Endothelial cell (in vitro differentiated cells): ENCODE measurements at regions not wholly inside any gene's neighbourhood (a gene's known extent, or its start where the extent isn't known, plus 50 kb on each side); places are given as distances from the start of the nearest gene placed in this dataset.

Source experiments
- DNase-seq: peaks from one replicate; pipeline ENCODE4 v3.0.0; 2021; ENCODE audit warnings: low spot score
- H3K27ac Mint-ChIP-seq: one replicate; pipeline ENCODE4 v1.8.0; 2021; ENCODE audit warnings: mixed read lengths, inconsistent platforms; ENCODE audit not compliant: unreplicated experiment
- H3K27me3 Mint-ChIP-seq: one replicate; pipeline ENCODE4 v1.8.0; 2021; ENCODE audit warnings: mild to moderate bottlenecking, moderate library complexity, mixed read lengths, inconsistent platforms; ENCODE audit not compliant: unreplicated experiment
- H3K36me3 Mint-ChIP-seq: one replicate; pipeline ENCODE4 v1.8.0; 2021; ENCODE audit warnings: mild to moderate bottlenecking, low read depth, mixed read lengths, inconsistent platforms; ENCODE audit not compliant: unreplicated experiment
- H3K4me1 Mint-ChIP-seq: one replicate; pipeline ENCODE4 v1.8.0; 2021; ENCODE audit warnings: mild to moderate bottlenecking, mixed read lengths, inconsistent platforms; ENCODE audit not compliant: unreplicated experiment
- H3K4me3 Mint-ChIP-seq: one replicate; pipeline ENCODE4 v1.8.0; 2021; ENCODE audit warnings: mild to moderate bottlenecking, mixed read lengths, inconsistent platforms; ENCODE audit not compliant: unreplicated experiment
- H3K9me3 Mint-ChIP-seq: one replicate; pipeline ENCODE4 v1.8.0; 2021; ENCODE audit warnings: mixed read lengths, inconsistent platforms; ENCODE audit not compliant: unreplicated experiment
- CTCF ChIP-seq: fragments of 200-600 bp; sonication (generic); IDR thresholded peaks from one replicate; pipeline ENCODE4 v1.5.0; 2021; ENCODE audit warnings: antibody characterized with exemption; ENCODE audit not compliant: unreplicated experiment

GRCh38 chr16:9511389-9511788 is 419.9 kb downstream of the HAPSTR1 start:
- no peak overlapping the region for H3K27ac Mint-ChIP-seq
- peaks cover 5% of the 10 kb centered on the region for H3K4me1 Mint-ChIP-seq
- H3K9me3 Mint-ChIP-seq: no peaks in the 10 kb centered on the region
- TF ChIP-seq CTCF: no peak
- no peak overlapping the region for H3K4me3 Mint-ChIP-seq
- no peak for DNase-seq
- H3K27me3 Mint-ChIP-seq: peaks cover 1% of the 10 kb centered on the region
- H3K36me3 Mint-ChIP-seq: no peaks in the 10 kb centered on the region

GRCh38 chr16:9516444-9516843 is 425.0 kb downstream of the HAPSTR1 start:
- no peaks in the 10 kb centered on the region for H3K9me3 Mint-ChIP-seq
- no peak for DNase-seq
- TF ChIP-seq CTCF: no peak
- H3K27me3 Mint-ChIP-seq: peaks cover 2% of the 10 kb centered on the region
- no peak overlapping the region for H3K27ac Mint-ChIP-seq
- no peaks in the 10 kb centered on the region for H3K36me3 Mint-ChIP-seq
- H3K4me1 Mint-ChIP-seq: no peaks in the 10 kb centered on the region
- no peak overlapping the region for H3K4me3 Mint-ChIP-seq

GRCh38 chr16:9518051-9518450 is 426.6 kb downstream of the HAPSTR1 start:
- Mint-ChIP-seq H3K36me3 (no peaks in the 10 kb centered on the region), H3K9me3 (no peaks in the 10 kb centered on the region)
- TF ChIP-seq CTCF: no peak

GRCh38 chr16:9518581-9518980 is 427.1 kb downstream of the HAPSTR1 start:
- peaks cover 1% of the 10 kb centered on the region for H3K27me3 Mint-ChIP-seq
- DNase-seq: no peak
- H3K36me3 Mint-ChIP-seq: no peaks in the 10 kb centered on the region
- no peak overlapping the region for H3K27ac Mint-ChIP-seq
- TF ChIP-seq CTCF: no peak
- no peaks in the 10 kb centered on the region for H3K4me1 Mint-ChIP-seq
- no peak overlapping the region for H3K4me3 Mint-ChIP-seq
- H3K9me3 Mint-ChIP-seq: no peaks in the 10 kb centered on the region

More at GRCh38 chr16:9518051-9518450, 426.6 kb downstream of the HAPSTR1 start:
- no peaks in the 10 kb centered on the region for H3K4me1 Mint-ChIP-seq
- no peak overlapping the region for H3K27ac Mint-ChIP-seq
- peaks cover 2% of the 10 kb centered on the region for H3K27me3 Mint-ChIP-seq
- DNase-seq: no peak
- no peak overlapping the region for H3K4me3 Mint-ChIP-seq

GRCh38 chr16:9521749-9522370 is 430.4 kb downstream of the HAPSTR1 start:
- H3K4me1 Mint-ChIP-seq: peaks cover 3% of the 10 kb centered on the region
- no peak overlapping the region for H3K4me3 Mint-ChIP-seq
- no peaks in the 10 kb centered on the region for H3K36me3 Mint-ChIP-seq
- DNase-seq: no peak
- H3K27me3 Mint-ChIP-seq: peaks cover under 1% of the 10 kb centered on the region
- no peaks in the 10 kb centered on the region for H3K9me3 Mint-ChIP-seq
- no peak for TF ChIP-seq CTCF
- H3K27ac Mint-ChIP-seq: no peak overlapping the region
